GM23248 (cell line): ENCODE measurements at regions not wholly inside any gene's neighbourhood (a gene's known extent, or its start where the extent isn't known, plus 50 kb on each side); places are given as distances from the start of the nearest gene placed in this dataset.
A peak's percentile ranks its signal among the peaks of the same experiment; 100 is the strongest.

Source experiments
- DNase-seq: peaks from one replicate; pipeline ENCODE4 v3.0.0-alpha.2; 2015
- H2AFZ ChIP-seq: fragments of 200-600 bp; sonication (generic); 2 replicates; pipeline ENCODE4 v1.6.1; 2016; ENCODE audit warnings: antibody characterized with exemption
- H3F3A ChIP-seq: fragments of 200-600 bp; sonication (generic); 2 replicates; pipeline ENCODE4 v1.6.1; 2016; ENCODE audit warnings: mild to moderate bottlenecking, antibody characterized with exemption, mixed run types; ENCODE audit not compliant: insufficient read depth
- H3K27ac ChIP-seq: fragments of 200-600 bp; sonication (generic); 2 replicates; pipeline ENCODE4 v1.5.1; 2016; ENCODE audit warnings: mild to moderate bottlenecking
- H3K27me3 ChIP-seq: fragments of 200-600 bp; sonication (generic); replicated peaks from 2 replicates; pipeline ENCODE4 v1.6.1; 2016; ENCODE audit warnings: mild to moderate bottlenecking; ENCODE audit not compliant: insufficient read depth
- H3K36me3 ChIP-seq: fragments of 200-600 bp; sonication (generic); 2 replicates; pipeline ENCODE4 v1.6.1; 2016; ENCODE audit warnings: low read depth, mild to moderate bottlenecking
- H3K4me1 ChIP-seq: fragments of 200-600 bp; sonication (generic); 2 replicates; pipeline ENCODE4 v1.6.1; 2016; ENCODE audit warnings: mild to moderate bottlenecking; ENCODE audit not compliant: insufficient read depth
- H3K4me2 ChIP-seq: fragments of 200-600 bp; sonication (generic); one replicate; pipeline ENCODE4 v1.6.1; 2016; ENCODE audit warnings: mild to moderate bottlenecking; ENCODE audit not compliant: unreplicated experiment
- H3K4me3 ChIP-seq: fragments of 200-600 bp; sonication (generic); 2 replicates; pipeline ENCODE4 v1.5.1; 2016; ENCODE audit warnings: mild to moderate bottlenecking
- H3K79me2 ChIP-seq: fragments of 200-600 bp; sonication (generic); 2 replicates; pipeline ENCODE4 v1.6.1; 2016; ENCODE audit warnings: mild to moderate bottlenecking; ENCODE audit not compliant: insufficient read depth
- H3K9ac ChIP-seq: fragments of 200-600 bp; sonication (generic); 2 replicates; pipeline ENCODE4 v1.6.1; 2016; ENCODE audit warnings: mild to moderate bottlenecking
- H3K9me2 ChIP-seq: fragments of 200-600 bp; sonication (generic); 2 replicates; pipeline ENCODE4 v1.6.1; 2016; ENCODE audit warnings: mixed run types, mild to moderate bottlenecking, moderate library complexity; ENCODE audit not compliant: insufficient read depth
- H3K9me3 ChIP-seq: fragments of 200-600 bp; sonication (generic); one replicate; pipeline ENCODE4 v1.6.1; 2017; ENCODE audit warnings: low read depth
- H4K20me1 ChIP-seq: fragments of 200-600 bp; sonication (generic); 2 replicates; pipeline ENCODE4 v1.6.0; 2016; ENCODE audit not compliant: insufficient read depth
- EZH2 ChIP-seq: fragments of 200-600 bp; sonication (generic); IDR thresholded peaks from 2 replicates; pipeline ENCODE4 v1.6.1; 2018; ENCODE audit warnings: antibody characterized with exemption, mild to moderate bottlenecking; ENCODE audit not compliant: insufficient read depth, poor library complexity, severe bottlenecking
- EZH2phosphoT487 ChIP-seq: fragments of 200-600 bp; sonication (generic); IDR thresholded peaks from 2 replicates; pipeline ENCODE4 v1.6.1; 2018; ENCODE audit warnings: antibody characterized with exemption, moderate library complexity, mild to moderate bottlenecking, low read depth; ENCODE audit not compliant: insufficient read depth
- WGBS, 2 experiments: methylation state at CpG; one replicate each; pipeline ENCODE4 v1.1.6; 2015 to 2017; ENCODE audit warnings: low lambda C conversion rate in 2 of 2, low coverage in 1 of 2; ENCODE audit errors: missing lambda C conversion rate in 2 of 2; 5-methylcytosine and 5-hydroxymethylcytosine counted together
- in situ Hi-C: fragments of 300-500 bp; cut with MboI; formaldehyde crosslinking; loops from 2 replicates; pipeline ENCODE4 v1.15.0; 2020

- WGBS, 2 experiments = 7 to 8% methylated on average over 1 of the region's 1 CpG
- no peak overlapping the region for H2AFZ ChIP-seq
- no peaks in the 10 kb centered on the region for H4K20me1 ChIP-seq
- H3K9ac ChIP-seq = no peak overlapping the region
- H3K79me2 ChIP-seq = no peaks in the 10 kb centered on the region
- H3K4me2 ChIP-seq = no peak overlapping the region
- in situ Hi-C loops = no loop called here
- no peaks in the 10 kb centered on the region for H3K9me2 ChIP-seq
- DNase-seq = no peak
- no peak overlapping the region for H3K27ac ChIP-seq
- no peaks in the 10 kb centered on the region for H3F3A ChIP-seq
- TF ChIP-seq EZH2 = no peak
- TF ChIP-seq EZH2phosphoT487 = no peak
- H3K4me3 ChIP-seq = no peak overlapping the region
- no peaks in the 10 kb centered on the region for H3K36me3 ChIP-seq
- H3K27me3 ChIP-seq = no peaks in the 10 kb centered on the region
- no peaks in the 10 kb centered on the region for H3K4me1 ChIP-seq
- no peaks in the 10 kb centered on the region for H3K9me3 ChIP-seq
Observed at GRCh38 chr11:97732011-97732632, 1288.6 kb upstream of the CNTN5 start.

GRCh38 chr11:97738751-97739150, 1282.0 kb upstream of the CNTN5 start:
- Histone ChIP-seq H3K4me1 (no peaks in the 10 kb centered on the region), H2AFZ (no peak overlapping the region), H4K20me1 (no peaks in the 10 kb centered on the region), H3K9me3 (no peaks in the 10 kb centered on the region), H3K4me2 (no peak overlapping the region), H3F3A (no peaks in the 10 kb centered on the region), H3K36me3 (no peaks in the 10 kb centered on the region), H3K9ac (no peak overlapping the region), H3K79me2 (no peaks in the 10 kb centered on the region), H3K27me3 (no peaks in the 10 kb centered on the region), H3K27ac (no peak overlapping the region), H3K4me3 (no peak overlapping the region), H3K9me2 (no peaks in the 10 kb centered on the region)
- 17 to 19% methylated on average over 2 of the region's 2 CpGs for WGBS, 2 experiments
- TF ChIP-seq EZH2 (no peak), EZH2phosphoT487 (no peak)
- in situ Hi-C loops = no loop called here
- no peak for DNase-seq

- Histone ChIP-seq H3K27me3 (no peaks in the 10 kb centered on the region), H3K27ac (no peak overlapping the region), H3K4me3 (no peak overlapping the region), H2AFZ (no peak overlapping the region), H3K9me3 (no peaks in the 10 kb centered on the region), H3K9ac (no peak overlapping the region), H3K36me3 (no peaks in the 10 kb centered on the region), H3K79me2 (no peaks in the 10 kb centered on the region), H3K4me1 (no peaks in the 10 kb centered on the region), H3F3A (no peaks in the 10 kb centered on the region), H4K20me1 (no peaks in the 10 kb centered on the region), H3K4me2 (no peak overlapping the region), H3K9me2 (no peaks in the 10 kb centered on the region)
- TF ChIP-seq EZH2phosphoT487 (no peak), EZH2 (no peak)
- DNase-seq = peak; percentile 1
- 8 to 16% methylated on average over 4 of the region's 4 CpGs for WGBS, 2 experiments
- in situ Hi-C loops = no loop called here
Observed at GRCh38 chr11:97739932-97740800, 1280.6 kb upstream of the CNTN5 start.

- Histone ChIP-seq H4K20me1 (no peaks in the 10 kb centered on the region), H3K4me3 (no peak overlapping the region), H3K27me3 (no peaks in the 10 kb centered on the region), H3F3A (no peaks in the 10 kb centered on the region), H3K4me2 (no peak overlapping the region), H3K27ac (no peak overlapping the region), H3K9me2 (no peaks in the 10 kb centered on the region), H3K9ac (no peak overlapping the region), H3K4me1 (no peaks in the 10 kb centered on the region), H3K36me3 (no peaks in the 10 kb centered on the region), H3K9me3 (no peaks in the 10 kb centered on the region), H2AFZ (no peak overlapping the region), H3K79me2 (no peaks in the 10 kb centered on the region)
- TF ChIP-seq EZH2 (no peak), EZH2phosphoT487 (no peak)
- DNase-seq = no peak
- in situ Hi-C loops = no loop called here
- 5 to 7% methylated on average over 1 of the region's 1 CpG for WGBS, 2 experiments
Observed at GRCh38 chr11:97740801-97741151, 1280.0 kb upstream of the CNTN5 start.
